K562 (cell line): ENCODE measurements at regions not wholly inside any gene's neighbourhood (a gene's known extent, or its start where the extent isn't known, plus 50 kb on each side); places are given as distances from the start of the nearest gene placed in this dataset.

Source experiments
- ATAC-seq: fragments of 200-7000 bp; cut with Tn5 transposase; 3 replicates; pipeline ENCODE4 v1.9.1; 2020; ENCODE audit warnings: moderate library complexity
- BruUV-seq: library from RNA; stranded (reverse); fragments of 400-500 nt; replicated peaks from 2 replicates; lab custom pipeline; 2021; lab: Mats Ljungman, UMichigan
- CTCF ChIA-PET: fragments of 300-600 bp; formaldehyde crosslinking; extraction: SDS; loops from one replicate; lab custom pipeline; 2021; ENCODE audit warnings: low intra/inter-chr PET ratio; lab: Yijun Ruan, JAX
- POLR2A ChIA-PET: fragments of 300-600, 350-650 bp; sonication (Branson Sonifier 250); formaldehyde crosslinking; extraction: SDS; loops from one replicate; lab custom pipeline; 2021; ENCODE audit warnings: antibody characterized with exemption, inconsistent platforms; lab: Yijun Ruan, JAX
- DNase-seq, 4 experiments: peaks; one replicate each; pipeline versions ENCODE4 v3.0.0 to v3.0.0-alpha.2; 2011 to 2018; ENCODE audit warnings: low spot score in 3 of 4, mixed read lengths in 3 of 4; ENCODE audit errors: extremely low read depth in 1 of 4
- FAIRE-seq: peaks from 2 replicates; lab custom pipeline; 2011; peaks lifted over from hg19 to GRCh38; lab: Jason Lieb, UNC
- H2AFZ ChIP-seq: 2 replicates; pipeline ENCODE4 v1.6.0; 2011; ENCODE audit warnings: low read depth, low read length, control low read depth, inconsistent platforms
- H3K27ac ChIP-seq: fragments of 200-600 bp; 3 replicates; pipeline ENCODE4 v1.8.0; 2011; ENCODE audit warnings: low read depth, mild to moderate bottlenecking, control low read depth, inconsistent platforms, low read length, moderate library complexity, mixed read lengths; ENCODE audit errors: extremely low read depth
- H3K27me3 ChIP-seq, 2 experiments: fragments of 300-600 bp in 1 of 2; 2 replicates in 1 of 2; 3 replicates in 1 of 2; pipeline versions ENCODE4 v1.6.0 to v1.8.0; 2011; ENCODE audit warnings: inconsistent platforms in 2 of 2, low read length in 2 of 2, mild to moderate bottlenecking in 1 of 2, mixed read lengths in 1 of 2, moderate library complexity in 1 of 2; ENCODE audit not compliant: control insufficient read depth in 2 of 2, insufficient read depth in 2 of 2
- H3K36me3 ChIP-seq: fragments of 300-600 bp; 3 replicates; pipeline ENCODE4 v1.8.0; 2011; ENCODE audit warnings: mild to moderate bottlenecking, low read length, inconsistent platforms; ENCODE audit not compliant: control insufficient read depth, insufficient read depth
- H3K4me1 ChIP-seq, 2 experiments: fragments of 200-600 bp in 1 of 2; replicated peaks in 1 of 2; 2 replicates in 1 of 2; 3 replicates in 1 of 2; pipeline versions ENCODE4 v1.5.1 to v1.8.0; 2011; ENCODE audit warnings: inconsistent platforms in 2 of 2, low read length in 2 of 2, mild to moderate bottlenecking in 1 of 2, mixed read lengths in 1 of 2, moderate library complexity in 1 of 2; ENCODE audit not compliant: control insufficient read depth in 2 of 2, insufficient read depth in 2 of 2
- H3K4me2 ChIP-seq: 2 replicates; pipeline ENCODE4 v1.6.1; 2011; ENCODE audit warnings: low read length, control low read depth, inconsistent platforms, mixed read lengths; ENCODE audit not compliant: insufficient read depth
- H3K4me3 ChIP-seq: fragments of 200-600 bp; sonication (generic), shearing (Covaris generic); 2 replicates; pipeline ENCODE4 v1.5.1; 2016; ENCODE audit warnings: control low read depth, inconsistent platforms
- H3K79me2 ChIP-seq: fragments of 200-600 bp; 3 replicates; pipeline ENCODE4 v1.8.0; 2011; ENCODE audit warnings: low read length, inconsistent platforms; ENCODE audit not compliant: control insufficient read depth, insufficient read depth
- H3K9ac ChIP-seq, 2 experiments: 2 replicates each; pipeline versions ENCODE4 v1.6.0 to v1.6.1; 2011; ENCODE audit warnings: low read depth in 2 of 2, low read length in 2 of 2, control low read depth in 1 of 2, inconsistent platforms in 1 of 2, mild to moderate bottlenecking in 1 of 2, mixed read lengths in 1 of 2; ENCODE audit not compliant: insufficient read depth in 1 of 2
- H3K9me1 ChIP-seq: one replicate; pipeline ENCODE4 v1.6.0; 2011; ENCODE audit warnings: inconsistent platforms, mild to moderate bottlenecking, low read length, moderate library complexity; ENCODE audit not compliant: control insufficient read depth, insufficient read depth
- H3K9me3 ChIP-seq: replicated peaks from 2 replicates; pipeline ENCODE4 v1.5.1; 2011; ENCODE audit warnings: low read depth, low read length, inconsistent platforms; ENCODE audit not compliant: control insufficient read depth, insufficient read depth
- H4K20me1 ChIP-seq: replicated peaks from 2 replicates; pipeline ENCODE4 v1.6.1; 2011; ENCODE audit warnings: low read length, inconsistent platforms, mixed read lengths; ENCODE audit not compliant: control insufficient read depth, insufficient read depth
- FIP1L1 ChIP-seq: fragments of 200-400 bp; formaldehyde crosslinking; IDR thresholded peaks from 2 replicates; pipeline ENCODE4 v1.6.1; 2018; ENCODE audit warnings: mild to moderate bottlenecking, low read depth, low read length; ENCODE audit not compliant: poor library complexity, severe bottlenecking
- GATAD2A ChIP-seq: fragments of 450-650 bp; IDR thresholded peaks from 2 replicates; pipeline ENCODE4 v1.6.1; 2017
- NCOA2 ChIP-seq, 2 experiments: fragments of 450-650 bp; IDR thresholded peaks; 2 replicates each; pipeline ENCODE4 v1.6.1; 2018; ENCODE audit warnings: mild to moderate bottlenecking in 2 of 2, moderate library complexity in 1 of 2; ENCODE audit not compliant: partially characterized antibody in 2 of 2
- NRF1 ChIP-seq, 2 experiments: fragments of 450-650 bp; IDR thresholded peaks in 1 of 2; conservative IDR thresholded peaks in 1 of 2; 2 replicates each; pipeline ENCODE4 v1.6.1; 2014; ENCODE audit warnings: mild to moderate bottlenecking in 2 of 2
- SMARCA5 ChIP-seq: fragments of 450-650 bp; IDR thresholded peaks from 2 replicates; pipeline ENCODE4 v1.6.1; 2016
- ZNF408 ChIP-seq: fragments of 250-450 bp; sonication (Bioruptor Pico); IDR thresholded peaks from 2 replicates; pipeline ENCODE4 v1.4.0; 2020; ENCODE audit warnings: low read depth, mild to moderate bottlenecking, moderate library complexity
- ZNF586 ChIP-seq: fragments of 450-650 bp; formaldehyde crosslinking; conservative IDR thresholded peaks from 2 replicates; pipeline ENCODE4 v1.4.0; 2020; ENCODE audit warnings: mild to moderate bottlenecking, moderate library complexity
- WGBS: fragments of 100-300 bp; shearing (Covaris generic); methylation state at CpG from one replicate; pipeline ENCODE4 v1.1.6; 2016; ENCODE audit warnings: low coverage, mixed read lengths; ENCODE audit not compliant: insufficient coverage; ENCODE audit errors: missing lambda C conversion rate; 5-methylcytosine and 5-hydroxymethylcytosine counted together
- in situ Hi-C: fragments of 300-500 bp; cut with MboI; formaldehyde crosslinking; loops from 4 replicates; pipeline ENCODE4 v1.15.0; 2018; ENCODE audit warnings: inconsistent platforms, mixed read lengths
- intact Hi-C: fragments of 100-400 bp; cut with micrococcal nuclease; formaldehyde crosslinking; loops from 2 replicates; pipeline ENCODE4 v1.14.2; 2022
- TF ChIP-seq, protein P1 (sequence below): fragments of 250-450 bp; sonication (Bioruptor Pico); IDR thresholded peaks from 2 replicates; pipeline ENCODE4 v1.4.0; 2020
- TF ChIP-seq, protein P2 (sequence below), 2 experiments: fragments of 450-650 bp; IDR thresholded peaks; 2 replicates each; pipeline ENCODE4 v1.6.1; 2018; ENCODE audit warnings: mild to moderate bottlenecking in 2 of 2, low read depth in 1 of 2; ENCODE audit not compliant: partially characterized antibody in 2 of 2

DNA sequence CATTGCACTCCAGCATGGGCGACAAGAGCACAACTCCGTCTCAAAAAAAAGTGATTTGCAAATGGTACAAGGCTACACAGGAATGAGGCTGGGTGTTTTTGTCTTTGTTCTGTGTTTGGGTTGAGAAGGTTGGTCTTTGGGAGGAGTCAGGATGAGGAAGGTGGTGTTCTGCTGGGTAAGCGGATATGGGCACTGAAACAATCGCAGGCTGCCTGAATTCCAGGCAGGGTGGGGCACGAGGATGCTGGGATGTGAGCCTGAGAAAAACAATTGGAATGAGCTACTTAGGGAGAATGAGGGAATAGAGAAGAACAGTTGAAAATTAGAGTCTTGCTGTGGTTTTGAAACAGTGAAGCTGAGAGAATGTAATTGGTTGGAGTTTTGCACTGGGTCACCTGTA is 51.6 kb downstream of the ZBTB38 start:
- intact Hi-C loops = no loop called here
- POLR2A ChIA-PET = interaction anchor here (0.7 kb wide), 1 partner anchor 70 kb away, joined by 3 read pairs; no protein-coding TSS in a partner anchor
- TF ChIP-seq GATAD2A (no peak), FIP1L1 (no peak), NCOA2 (IDR thresholded peaks at IDR 0.05; ENCODE audit: partially characterized antibody in 2 of 2) (no peak), NRF1 (conservative IDR thresholded peaks at IDR 0.05 in 1 of 2, IDR thresholded peaks at IDR 0.05 in 1 of 2) (no peak), ZNF586 (CRISPR knock-in tag) (no peak), ZNF408 (CRISPR knock-in tag) (no peak), SMARCA5 (no peak)
- TF ChIP-seq, protein P1, sequence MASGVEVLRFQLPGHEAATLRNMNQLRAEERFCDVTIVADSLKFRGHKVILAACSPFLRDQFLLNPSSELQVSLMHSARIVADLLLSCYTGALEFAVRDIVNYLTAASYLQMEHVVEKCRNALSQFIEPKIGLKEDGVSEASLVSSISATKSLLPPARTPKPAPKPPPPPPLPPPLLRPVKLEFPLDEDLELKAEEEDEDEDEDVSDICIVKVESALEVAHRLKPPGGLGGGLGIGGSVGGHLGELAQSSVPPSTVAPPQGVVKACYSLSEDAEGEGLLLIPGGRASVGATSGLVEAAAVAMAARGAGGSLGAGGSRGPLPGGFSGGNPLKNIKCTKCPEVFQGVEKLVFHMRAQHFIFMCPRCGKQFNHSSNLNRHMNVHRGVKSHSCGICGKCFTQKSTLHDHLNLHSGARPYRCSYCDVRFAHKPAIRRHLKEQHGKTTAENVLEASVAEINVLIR (CRISPR knock-in tag) = no peak
- TF ChIP-seq, protein P2, sequence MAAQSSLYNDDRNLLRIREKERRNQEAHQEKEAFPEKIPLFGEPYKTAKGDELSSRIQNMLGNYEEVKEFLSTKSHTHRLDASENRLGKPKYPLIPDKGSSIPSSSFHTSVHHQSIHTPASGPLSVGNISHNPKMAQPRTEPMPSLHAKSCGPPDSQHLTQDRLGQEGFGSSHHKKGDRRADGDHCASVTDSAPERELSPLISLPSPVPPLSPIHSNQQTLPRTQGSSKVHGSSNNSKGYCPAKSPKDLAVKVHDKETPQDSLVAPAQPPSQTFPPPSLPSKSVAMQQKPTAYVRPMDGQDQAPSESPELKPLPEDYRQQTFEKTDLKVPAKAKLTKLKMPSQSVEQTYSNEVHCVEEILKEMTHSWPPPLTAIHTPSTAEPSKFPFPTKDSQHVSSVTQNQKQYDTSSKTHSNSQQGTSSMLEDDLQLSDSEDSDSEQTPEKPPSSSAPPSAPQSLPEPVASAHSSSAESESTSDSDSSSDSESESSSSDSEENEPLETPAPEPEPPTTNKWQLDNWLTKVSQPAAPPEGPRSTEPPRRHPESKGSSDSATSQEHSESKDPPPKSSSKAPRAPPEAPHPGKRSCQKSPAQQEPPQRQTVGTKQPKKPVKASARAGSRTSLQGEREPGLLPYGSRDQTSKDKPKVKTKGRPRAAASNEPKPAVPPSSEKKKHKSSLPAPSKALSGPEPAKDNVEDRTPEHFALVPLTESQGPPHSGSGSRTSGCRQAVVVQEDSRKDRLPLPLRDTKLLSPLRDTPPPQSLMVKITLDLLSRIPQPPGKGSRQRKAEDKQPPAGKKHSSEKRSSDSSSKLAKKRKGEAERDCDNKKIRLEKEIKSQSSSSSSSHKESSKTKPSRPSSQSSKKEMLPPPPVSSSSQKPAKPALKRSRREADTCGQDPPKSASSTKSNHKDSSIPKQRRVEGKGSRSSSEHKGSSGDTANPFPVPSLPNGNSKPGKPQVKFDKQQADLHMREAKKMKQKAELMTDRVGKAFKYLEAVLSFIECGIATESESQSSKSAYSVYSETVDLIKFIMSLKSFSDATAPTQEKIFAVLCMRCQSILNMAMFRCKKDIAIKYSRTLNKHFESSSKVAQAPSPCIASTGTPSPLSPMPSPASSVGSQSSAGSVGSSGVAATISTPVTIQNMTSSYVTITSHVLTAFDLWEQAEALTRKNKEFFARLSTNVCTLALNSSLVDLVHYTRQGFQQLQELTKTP (IDR thresholded peaks at IDR 0.05; ENCODE audit: low read depth in 1 of 2, partially characterized antibody in 2 of 2) = no peak

More for the DNA sequence above, 51.6 kb downstream of the ZBTB38 start:
- Histone ChIP-seq H3K9me3 (no peaks in the 10 kb centered on the region), H3K79me2 (no peaks in the 10 kb centered on the region), H3K9ac (no peak overlapping the region), H3K9me1 (no peaks in the 10 kb centered on the region), H2AFZ (no peak overlapping the region), H3K27ac (no peak overlapping the region), H3K27me3 (no peaks in the 10 kb centered on the region), H3K4me3 (no peak overlapping the region), H3K4me1 (no peaks in the 10 kb centered on the region; a peak in 1 of 5 replicates), H4K20me1 (no peaks in the 10 kb centered on the region), H3K4me2 (no peak overlapping the region), H3K36me3 (peaks cover 19% of the 10 kb centered on the region; the same call in 2 of the 3 replicates)
- in situ Hi-C loops = no loop called here
- no peak for ATAC-seq
- no peak for FAIRE-seq
- 76% methylated on average over 5 of the region's 5 CpGs for WGBS
- no peak for DNase-seq
- CTCF ChIA-PET = no interaction called here
- BruUV-seq = no TSS peak
